ENCODE measurements at regions not wholly inside any gene's neighbourhood (a gene's known extent, or its start where the extent isn't known, plus 50 kb on each side); places are given as distances from the start of the nearest gene placed in this dataset.
"Not testable (repeated sequence)": the region's sequence is repeated elsewhere in the genome, so short reads cannot be mapped to it uniquely, and the experiment has no call there.

DNA sequence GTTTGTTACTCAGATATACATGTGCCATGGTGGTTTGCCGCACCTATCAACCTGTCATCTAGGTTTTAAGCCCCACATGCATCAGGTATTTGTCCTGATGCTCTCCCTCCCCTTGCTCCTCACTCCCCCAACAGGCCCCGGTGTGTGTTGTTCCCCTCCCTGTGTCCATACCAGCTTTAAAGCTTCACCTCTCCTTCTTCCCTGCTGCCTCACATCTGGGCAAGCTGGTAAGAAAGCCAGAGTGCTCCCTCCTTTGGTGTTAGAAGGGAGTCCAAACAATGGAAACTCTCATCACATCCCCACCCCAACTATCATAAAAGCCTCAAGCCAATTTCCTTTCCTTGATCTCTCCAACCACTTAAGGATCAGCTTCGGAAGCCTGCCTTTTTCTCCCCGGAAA, 1115.6 kb upstream of the GOT2 start:
- Mint-ChIP-seq H3K27ac (no peak overlapping the region), H3K4me3 (no peak overlapping the region), H3K27me3 (no peaks in the 10 kb centered on the region), H3K4me1 (no peaks in the 10 kb centered on the region), H3K9me3 (ENCODE audit: low read depth) (peaks cover 17% of the 10 kb centered on the region), H3K36me3 (no peaks in the 10 kb centered on the region)
- ATAC-seq (no peak), DNase-seq (no peak)
- CTCF ChIA-PET, result no interaction called here

DNA sequence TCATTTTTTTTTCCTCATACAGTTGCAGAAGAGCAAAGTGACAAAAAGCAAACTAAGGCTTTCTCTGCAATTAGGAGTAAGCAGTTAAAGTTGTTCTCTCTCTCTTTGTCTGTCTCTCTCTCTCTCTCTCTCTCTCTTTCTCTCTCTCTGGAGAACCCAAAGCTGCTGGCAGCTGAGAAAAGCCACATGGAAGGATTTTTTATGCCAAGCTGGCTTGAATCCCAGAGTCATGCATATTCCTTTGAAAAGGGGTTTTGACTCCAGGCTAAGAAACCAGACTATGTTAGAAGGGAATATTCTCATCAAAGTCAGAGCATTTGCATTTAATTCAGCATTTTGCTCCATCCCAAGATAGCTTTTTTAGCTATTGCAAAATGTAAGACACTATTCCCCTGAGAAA, 1114.2 kb upstream of the GOT2 start:
- no peak overlapping the region for H3K27ac Mint-ChIP-seq
- ATAC-seq (no peak), DNase-seq (no peak)
- no peak overlapping the region for H3K4me3 Mint-ChIP-seq
- CTCF ChIA-PET, result no interaction called here
- H3K4me1 Mint-ChIP-seq, result no peaks in the 10 kb centered on the region
- peaks cover 16% of the 10 kb centered on the region for H3K9me3 Mint-ChIP-seq (ENCODE audit: low read depth)
- H3K27me3 Mint-ChIP-seq, result no peaks in the 10 kb centered on the region
- H3K36me3 Mint-ChIP-seq, result no peaks in the 10 kb centered on the region

DNA sequence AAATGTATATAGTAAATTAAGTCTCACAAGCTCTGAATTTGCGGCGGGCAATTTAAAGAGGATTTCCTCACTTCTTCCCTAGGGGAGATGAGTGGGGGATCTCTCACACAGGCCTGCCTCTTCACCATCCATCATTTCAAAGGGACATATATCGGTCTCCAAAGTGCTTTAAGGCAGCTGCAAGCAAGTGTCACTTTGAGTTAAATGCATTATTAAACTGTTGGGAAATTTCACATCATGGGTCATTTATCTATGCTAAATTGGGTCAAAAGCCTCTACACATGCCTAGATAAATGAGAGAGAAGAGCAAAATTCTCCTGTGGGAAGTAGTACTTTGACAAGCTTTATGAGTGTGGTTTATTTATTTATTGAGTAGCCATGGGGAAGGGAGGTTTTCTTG, 1106.1 kb upstream of the GOT2 start:
- peaks cover 27% of the 10 kb centered on the region for H3K9me3 Mint-ChIP-seq (ENCODE audit: low read depth)
- H3K4me1 Mint-ChIP-seq, result no peaks in the 10 kb centered on the region
- no peak overlapping the region for H3K4me3 Mint-ChIP-seq
- ATAC-seq (no peak), DNase-seq (no peak)
- H3K27me3 Mint-ChIP-seq, result no peaks in the 10 kb centered on the region
- H3K36me3 Mint-ChIP-seq, result no peaks in the 10 kb centered on the region
- CTCF ChIA-PET, result no interaction called here
- no peak overlapping the region for H3K27ac Mint-ChIP-seq

DNA sequence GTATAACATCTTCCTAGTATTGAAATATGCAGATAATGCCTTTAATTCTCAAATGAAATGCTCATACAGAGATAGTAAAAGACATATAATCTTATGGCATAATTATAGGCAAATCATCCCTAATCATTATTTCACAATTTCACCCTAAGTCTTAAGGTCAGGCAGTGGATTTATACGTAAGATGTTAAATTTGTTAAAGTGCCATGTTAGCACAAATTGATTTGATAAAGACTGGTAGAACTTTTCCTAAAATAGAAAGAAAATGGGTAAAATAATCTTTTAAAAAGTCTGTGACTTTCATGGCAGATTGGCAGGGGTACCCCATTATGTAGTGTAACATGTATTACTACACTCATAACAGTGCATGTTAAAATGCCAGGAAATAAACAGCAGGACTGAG, 1092.7 kb upstream of the GOT2 start:
- H3K36me3 Mint-ChIP-seq, result no peaks in the 10 kb centered on the region
- ATAC-seq (no peak), DNase-seq (no peak)
- no peaks in the 10 kb centered on the region for H3K27me3 Mint-ChIP-seq
- no peaks in the 10 kb centered on the region for H3K4me1 Mint-ChIP-seq
- peaks cover 5% of the 10 kb centered on the region for H3K9me3 Mint-ChIP-seq (ENCODE audit: low read depth)
- CTCF ChIA-PET, result no interaction called here
- H3K27ac Mint-ChIP-seq, result no peak overlapping the region
- no peak overlapping the region for H3K4me3 Mint-ChIP-seq

DNA sequence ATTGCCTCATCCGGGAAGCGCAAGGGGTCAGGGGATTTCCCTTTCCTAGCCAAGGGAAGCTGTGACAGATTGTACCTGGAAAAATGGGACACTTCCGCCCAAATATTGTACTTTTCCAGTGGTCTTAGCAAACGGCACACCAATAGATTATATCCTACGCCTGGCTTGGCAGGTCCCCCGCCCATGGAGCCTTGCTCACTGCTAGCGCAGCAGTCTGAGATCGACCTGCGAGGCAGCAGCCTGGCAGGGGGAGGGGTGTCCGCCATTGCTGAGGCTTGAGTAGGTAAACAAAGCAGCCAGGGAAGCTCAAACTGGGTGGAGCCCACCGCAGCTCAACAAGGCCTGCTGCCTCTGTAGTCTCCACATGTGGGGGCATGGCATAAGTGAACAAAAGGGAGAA, 1075.4 kb upstream of the GOT2 start:
- H3K4me3 Mint-ChIP-seq, ATAC-seq, H3K36me3 Mint-ChIP-seq, H3K27ac Mint-ChIP-seq, H3K4me1 Mint-ChIP-seq, H3K27me3 Mint-ChIP-seq, CTCF ChIA-PET, DNase-seq: not testable (repeated sequence)
- peaks cover 21% of the 10 kb centered on the region for H3K9me3 Mint-ChIP-seq (ENCODE audit: low read depth)

DNA sequence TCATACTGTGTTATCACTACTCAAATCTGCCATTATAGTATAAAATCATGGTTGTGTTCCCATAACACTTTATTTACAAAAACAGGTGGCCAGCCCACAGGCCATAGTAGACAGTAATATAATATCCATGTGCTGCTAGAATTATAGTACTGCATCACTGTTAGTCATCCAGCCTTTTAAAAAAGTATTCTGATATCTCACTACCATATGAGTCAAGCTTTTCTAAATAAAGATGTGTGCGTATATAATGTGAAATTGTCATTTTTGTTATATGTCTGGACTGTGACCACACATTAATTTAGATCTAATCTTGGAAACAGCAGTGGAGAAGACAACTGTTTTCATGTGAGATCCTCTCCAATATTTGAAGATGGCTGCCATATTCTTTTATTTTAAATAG, 1049.1 kb upstream of the GOT2 start:
- no peak for DNase-seq
- H3K27ac Mint-ChIP-seq, result no peak overlapping the region
- H3K27me3 Mint-ChIP-seq, result no peaks in the 10 kb centered on the region
- no peaks in the 10 kb centered on the region for H3K36me3 Mint-ChIP-seq
- ATAC-seq, result no peak
- CTCF ChIA-PET, result no interaction called here
- no peaks in the 10 kb centered on the region for H3K4me1 Mint-ChIP-seq
- peaks cover 12% of the 10 kb centered on the region for H3K9me3 Mint-ChIP-seq (ENCODE audit: low read depth)
- H3K4me3 Mint-ChIP-seq, result no peak overlapping the region

DNA sequence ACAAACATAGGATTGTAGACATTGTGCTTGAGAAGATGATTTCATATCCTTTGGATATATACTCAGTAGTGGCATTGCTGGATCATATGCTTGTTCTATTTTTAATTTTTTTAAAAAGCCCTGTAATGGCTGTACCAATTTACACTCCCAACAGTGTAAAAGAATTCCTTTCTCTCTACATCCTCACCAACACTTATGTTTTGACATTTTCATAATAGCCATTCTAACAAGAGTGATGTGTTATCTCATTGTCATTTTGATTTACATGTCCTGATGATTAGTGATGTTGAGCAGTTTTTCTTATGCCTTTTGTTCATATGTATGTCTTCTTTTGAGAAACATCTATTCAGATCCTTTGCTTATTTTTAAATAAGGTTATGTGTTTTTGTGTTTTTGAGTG, 1039.2 kb upstream of the GOT2 start:
- peaks cover 2% of the 10 kb centered on the region for H3K9me3 Mint-ChIP-seq (ENCODE audit: low read depth)
- CTCF ChIA-PET, result no interaction called here
- no peaks in the 10 kb centered on the region for H3K4me1 Mint-ChIP-seq
- H3K36me3 Mint-ChIP-seq, result no peaks in the 10 kb centered on the region
- no peak overlapping the region for H3K4me3 Mint-ChIP-seq
- no peaks in the 10 kb centered on the region for H3K27me3 Mint-ChIP-seq
- no peak for DNase-seq
- no peak overlapping the region for H3K27ac Mint-ChIP-seq
- no peak for ATAC-seq

DNA sequence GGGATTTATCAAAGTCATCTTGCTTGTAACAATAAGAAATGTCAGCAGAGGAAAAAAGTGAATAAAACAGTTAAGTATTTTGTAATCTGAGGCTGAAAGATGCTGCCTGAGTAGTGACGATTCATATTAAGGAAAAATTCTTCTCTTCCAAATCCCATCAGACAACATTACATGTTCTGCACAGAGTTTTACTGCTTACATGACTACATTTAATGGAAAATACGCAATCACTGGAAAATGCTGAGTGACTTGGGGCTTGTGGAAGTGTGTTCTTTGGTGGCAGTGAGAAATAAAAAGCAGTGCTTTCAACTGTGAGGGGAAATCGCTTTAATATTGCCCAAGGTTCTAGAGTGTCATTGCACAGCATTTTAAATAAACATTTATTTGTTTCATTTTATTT, 1025.2 kb upstream of the GOT2 start:
- no peak overlapping the region for H3K4me3 Mint-ChIP-seq

DNA sequence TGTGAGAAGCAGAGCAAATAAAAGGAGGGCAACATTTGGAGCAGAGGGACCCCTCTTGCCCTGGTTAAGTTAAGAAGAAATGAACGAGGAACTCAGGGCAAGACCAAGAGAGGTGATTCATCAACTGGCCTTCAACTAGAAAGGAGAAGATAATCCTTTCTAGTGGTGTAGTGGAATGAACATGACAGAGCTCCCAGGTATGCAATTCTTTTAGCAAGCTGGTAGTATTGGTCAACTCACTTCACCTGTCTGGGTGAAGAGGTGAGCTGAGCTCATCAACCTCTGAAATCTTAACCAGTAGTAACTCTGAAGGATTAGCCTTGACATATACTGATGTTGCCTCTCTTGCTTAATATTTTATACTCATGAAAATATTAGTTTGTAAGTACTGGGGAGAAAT, 1024.7 kb upstream of the GOT2 start:
- DNase-seq (no peak), ATAC-seq (no peak)
- Mint-ChIP-seq H3K9me3 (ENCODE audit: low read depth) (peaks cover 32% of the 10 kb centered on the region), H3K4me3 (no peak overlapping the region), H3K27ac (no peak overlapping the region), H3K4me1 (no peaks in the 10 kb centered on the region), H3K27me3 (no peaks in the 10 kb centered on the region), H3K36me3 (no peaks in the 10 kb centered on the region)
- CTCF ChIA-PET, result no interaction called here

More for the DNA sequence above, 1025.2 kb upstream of the GOT2 start:
- Mint-ChIP-seq H3K27ac (no peak overlapping the region), H3K36me3 (no peaks in the 10 kb centered on the region), H3K9me3 (ENCODE audit: low read depth) (peaks cover 32% of the 10 kb centered on the region), H3K27me3 (no peaks in the 10 kb centered on the region), H3K4me1 (no peaks in the 10 kb centered on the region)
- DNase-seq (no peak), ATAC-seq (no peak)
- CTCF ChIA-PET, result no interaction called here

DNA sequence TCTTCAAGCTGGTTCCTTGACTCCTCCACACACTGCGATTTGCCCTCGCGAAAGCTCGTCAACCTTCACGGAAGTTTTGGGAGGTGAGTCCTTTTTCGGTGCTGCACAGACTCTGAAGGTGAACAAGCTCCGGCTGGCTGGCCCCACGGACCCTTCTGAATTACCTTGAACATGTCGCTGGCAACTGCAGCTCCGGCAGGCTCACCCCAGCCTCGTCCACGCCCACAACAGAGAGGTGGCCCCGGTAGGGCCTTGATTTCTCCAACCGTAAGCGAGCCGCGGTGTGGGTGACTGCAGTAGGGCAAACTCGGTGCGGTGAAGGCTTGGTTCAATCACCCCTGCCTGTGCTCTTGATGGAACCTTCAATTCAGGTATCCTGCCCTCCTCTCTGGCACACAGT, 1020.7 kb upstream of the GOT2 start:
- no peak overlapping the region for H3K27ac Mint-ChIP-seq
- no peak for DNase-seq
- peaks cover 22% of the 10 kb centered on the region for H3K9me3 Mint-ChIP-seq (ENCODE audit: low read depth)
- no peak overlapping the region for H3K4me3 Mint-ChIP-seq
- no peaks in the 10 kb centered on the region for H3K36me3 Mint-ChIP-seq
- H3K27me3 Mint-ChIP-seq, result no peaks in the 10 kb centered on the region
- CTCF ChIA-PET, result no interaction called here
- no peaks in the 10 kb centered on the region for H3K4me1 Mint-ChIP-seq
- ATAC-seq, result no peak

DNA sequence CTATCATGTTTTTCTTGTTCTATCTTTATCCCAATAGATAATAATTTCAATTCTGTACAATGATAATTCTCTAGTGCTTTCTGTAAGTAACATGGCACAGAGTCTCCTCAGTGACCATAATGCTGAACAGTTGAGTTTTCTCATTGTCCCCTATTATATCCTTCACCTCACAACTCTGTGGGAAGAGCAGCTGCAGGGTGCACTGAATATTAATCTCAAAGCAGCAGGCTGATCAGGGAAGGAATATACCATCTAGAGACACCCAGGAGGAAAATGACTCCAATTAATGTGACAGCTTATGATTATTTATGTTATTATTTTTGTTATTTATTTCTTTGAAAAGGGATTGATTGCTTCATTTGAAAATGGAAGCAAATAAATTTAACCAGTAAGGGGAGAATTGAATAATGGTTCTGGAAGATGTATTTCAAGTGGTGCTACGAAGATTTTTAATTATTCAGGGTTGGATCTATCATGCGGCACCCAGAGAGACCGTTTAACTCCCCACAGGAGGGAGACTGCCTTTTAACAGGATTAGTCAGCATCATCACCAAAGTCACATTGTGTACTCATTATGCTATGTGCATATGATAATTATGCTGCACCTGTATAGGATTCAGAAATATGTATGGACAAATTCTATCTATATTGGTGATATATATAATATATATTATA, 1015.7 kb upstream of the GOT2 start:
- Mint-ChIP-seq H3K4me1 (no peaks in the 10 kb centered on the region), H3K27me3 (no peaks in the 10 kb centered on the region)
- DNase-seq, result no peak

DNA sequence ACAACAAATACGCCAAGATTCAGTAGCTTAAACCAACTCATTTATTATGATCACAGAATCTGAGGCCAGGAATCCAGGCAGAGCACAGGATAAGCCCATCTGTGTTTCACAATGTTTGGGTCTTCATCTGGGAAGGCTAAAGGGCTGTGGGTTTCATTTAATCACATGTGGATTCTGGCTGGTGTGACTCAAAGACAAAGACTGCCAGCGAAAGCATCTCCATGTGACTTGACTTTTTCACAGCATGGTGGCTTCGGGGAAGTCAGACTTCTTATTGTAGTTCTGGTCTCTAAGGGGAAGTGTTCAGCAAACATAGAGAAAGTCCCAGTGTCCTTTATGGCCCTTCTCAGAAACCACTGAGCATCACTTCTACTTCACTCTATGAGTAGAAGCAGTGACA, 1014.4 kb upstream of the GOT2 start:
- Mint-ChIP-seq H3K4me1 (no peaks in the 10 kb centered on the region), H3K9me3 (ENCODE audit: low read depth) (peaks cover 19% of the 10 kb centered on the region), H3K4me3 (no peak overlapping the region), H3K27ac (no peak overlapping the region), H3K27me3 (no peaks in the 10 kb centered on the region), H3K36me3 (no peaks in the 10 kb centered on the region)
- ATAC-seq, result no peak
- no peak for DNase-seq
- CTCF ChIA-PET, result no interaction called here

More for the DNA sequence above, 1015.7 kb upstream of the GOT2 start:
- ATAC-seq, result no peak
- CTCF ChIA-PET, result no interaction called here
- Mint-ChIP-seq H3K4me3 (no peak overlapping the region), H3K36me3 (no peaks in the 10 kb centered on the region), H3K27ac (no peak overlapping the region), H3K9me3 (ENCODE audit: low read depth) (peaks cover 21% of the 10 kb centered on the region)

DNA sequence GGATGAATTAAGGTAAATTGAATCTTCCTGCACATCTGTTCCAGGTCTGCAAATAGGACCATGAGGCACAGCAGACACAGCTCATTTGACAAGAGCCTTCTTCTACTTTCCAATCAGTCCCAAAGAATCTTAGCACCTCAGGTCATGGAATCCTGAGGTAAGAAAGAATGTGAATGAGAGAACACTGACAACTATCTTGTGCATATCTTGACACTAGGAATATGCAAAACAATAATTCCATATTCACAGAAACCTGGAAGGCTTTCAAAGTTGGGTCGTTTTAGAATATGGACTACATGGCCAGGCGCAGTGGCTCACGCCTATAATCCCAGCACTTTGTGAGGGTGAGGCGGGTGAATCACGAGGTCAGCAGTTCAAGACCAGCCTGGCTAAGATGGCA, 1009.4 kb upstream of the GOT2 start:
- Mint-ChIP-seq H3K36me3 (no peaks in the 10 kb centered on the region), H3K27ac (no peak overlapping the region), H3K4me1 (no peaks in the 10 kb centered on the region), H3K9me3 (ENCODE audit: low read depth) (peaks cover 10% of the 10 kb centered on the region), H3K4me3 (no peak overlapping the region), H3K27me3 (no peaks in the 10 kb centered on the region)
- DNase-seq, result no peak
- CTCF ChIA-PET, result no interaction called here
- no peak for ATAC-seq

DNA sequence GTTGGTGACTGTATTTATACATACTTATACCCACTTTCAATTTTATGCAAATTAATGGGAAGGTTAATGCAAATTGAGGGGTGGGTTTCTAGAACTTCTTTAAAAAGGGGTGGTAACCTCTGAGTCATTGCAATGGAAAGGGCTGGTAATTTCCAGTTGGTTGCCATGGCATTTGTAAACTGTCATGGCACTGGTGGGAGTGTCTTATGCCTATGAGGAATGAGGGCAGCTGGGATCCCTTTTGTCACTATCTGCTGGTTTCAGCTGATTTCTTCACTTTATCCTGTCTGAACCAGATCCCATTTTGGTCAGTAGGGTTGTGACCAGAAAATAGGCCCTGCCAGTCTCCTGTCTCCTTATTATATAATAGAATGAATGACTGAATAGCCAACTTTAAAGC, 1006.7 kb upstream of the GOT2 start:
- no peak for DNase-seq
- no peaks in the 10 kb centered on the region for H3K27me3 Mint-ChIP-seq
- H3K9me3 Mint-ChIP-seq (ENCODE audit: low read depth), result peaks cover 7% of the 10 kb centered on the region
- no peak overlapping the region for H3K4me3 Mint-ChIP-seq
- H3K27ac Mint-ChIP-seq, result no peak overlapping the region
- no peaks in the 10 kb centered on the region for H3K4me1 Mint-ChIP-seq
- ATAC-seq, result no peak
- no peaks in the 10 kb centered on the region for H3K36me3 Mint-ChIP-seq
- CTCF ChIA-PET, result no interaction called here

DNA sequence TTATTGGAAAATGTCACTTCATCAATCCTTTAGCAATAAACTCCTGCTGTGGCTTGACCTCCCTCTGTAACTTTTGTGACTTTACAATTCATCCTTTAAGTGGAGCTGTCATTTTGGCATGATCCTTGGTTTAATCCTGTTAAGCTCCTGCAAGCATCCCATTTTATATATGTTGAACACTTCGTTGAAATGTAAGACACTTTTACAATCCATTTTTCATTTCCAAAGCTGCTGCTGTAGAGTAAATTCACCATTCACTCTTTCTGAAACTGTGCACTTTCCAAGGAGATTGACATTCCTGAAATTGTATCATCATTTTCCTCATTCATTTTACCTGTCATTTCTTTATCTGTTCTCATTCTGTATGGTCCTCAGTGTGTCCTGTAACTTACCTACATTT, 1003.2 kb upstream of the GOT2 start:
- Mint-ChIP-seq H3K9me3 (ENCODE audit: low read depth) (peaks cover 8% of the 10 kb centered on the region), H3K36me3 (no peaks in the 10 kb centered on the region), H3K4me3 (no peak overlapping the region), H3K27ac (no peak overlapping the region), H3K27me3 (no peaks in the 10 kb centered on the region), H3K4me1 (no peaks in the 10 kb centered on the region)
- ATAC-seq (no peak), DNase-seq (no peak)
- CTCF ChIA-PET, result no interaction called here

Data from activated CD8-positive, alpha-beta memory T cell treated with anti-CD3 and anti-CD28 coated beads, Interleukin-2, amount 10 ng/mL, durations not matched to agents 7 days and 5 days (primary cell).